Keratinocyte (primary cell): ENCODE measurements at regions not wholly inside any gene's neighbourhood (a gene's known extent, or its start where the extent isn't known, plus 50 kb on each side); places are given as distances from the start of the nearest gene placed in this dataset.

Source experiments
- CTCF ChIP-seq, 3 experiments: IDR thresholded peaks in 1 of 3; conservative IDR thresholded peaks in 1 of 3; optimal IDR thresholded peaks in 1 of 3; 2 replicates in 2 of 3; 3 replicates in 1 of 3; pipeline versions ENCODE3 to v1.5.1; 2011; ENCODE audit warnings: low read length in 3 of 3, mild to moderate bottlenecking in 3 of 3, moderate library complexity in 2 of 3, control low read depth in 1 of 3, inconsistent platforms in 1 of 3; ENCODE audit not compliant: insufficient read depth in 2 of 3; ENCODE audit errors: extremely low read depth in 1 of 3
- EZH2 ChIP-seq: IDR thresholded peaks from one replicate; pipeline ENCODE4 v1.6.1; 2012; ENCODE audit warnings: inconsistent platforms, mild to moderate bottlenecking, low read length, moderate library complexity

DNA sequence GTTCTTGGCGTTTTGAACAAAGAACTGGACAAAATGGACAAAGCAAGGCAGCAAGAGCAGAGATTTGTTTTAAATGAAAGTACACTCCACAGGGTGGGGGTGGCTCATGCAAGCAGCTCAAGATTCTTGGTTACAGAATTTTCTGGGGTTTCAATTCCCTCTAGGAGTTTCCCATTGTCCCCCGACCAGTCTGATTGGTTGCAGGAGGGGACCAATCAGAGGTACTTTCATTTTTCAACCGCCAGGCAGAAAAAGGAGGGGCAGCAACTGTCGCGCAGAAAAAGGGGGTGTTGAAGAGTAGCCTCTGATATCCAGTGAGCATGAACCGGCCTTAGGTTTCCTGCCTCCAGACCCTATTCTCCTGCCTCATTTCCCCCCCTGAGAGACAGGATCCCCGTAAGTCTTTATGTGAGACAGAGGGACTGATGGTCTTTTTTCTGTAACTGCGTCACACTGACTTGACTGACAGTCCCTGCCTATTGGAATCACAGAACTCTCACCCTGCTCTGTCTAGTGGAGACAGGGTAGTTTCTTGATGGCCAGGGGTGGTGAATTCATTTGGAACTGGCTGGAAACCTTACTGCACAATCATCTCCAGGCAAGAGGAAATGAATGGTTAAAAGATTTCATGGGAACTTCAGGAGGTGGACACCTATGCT, 59.4 kb upstream of the ALOX12 start:
- TF ChIP-seq CTCF (optimal IDR thresholded peaks at IDR 0.05 in 1 of 3, IDR thresholded peaks at IDR 0.05 in 1 of 3, conservative IDR thresholded peaks at IDR 0.05 in 1 of 3; ENCODE audit: extremely low read depth in 1 of 3, insufficient read depth in 2 of 3, low read length in 3 of 3) (no peak), EZH2 (no peak)
